BLaER1 treated with 17β-estradiol and CSF1 and Interleukin-3, amounts not matched to agents 10 nM and 100 nM (cell line): ENCODE measurements at regions not wholly inside any gene's neighbourhood (a gene's known extent, or its start where the extent isn't known, plus 50 kb on each side); places are given as distances from the start of the nearest gene placed in this dataset.
"Not testable (repeated sequence)": the region's sequence is repeated elsewhere in the genome, so short reads cannot be mapped to it uniquely, and the experiment has no call there.

Experiments
- H3K27ac ChIP-seq, 11 experiments: shearing (Covaris generic); formaldehyde crosslinking; 2 replicates each; pipeline ENCODE4 v1.8.1; 2022
- H3K27me3 ChIP-seq, 11 experiments: shearing (Covaris generic); formaldehyde crosslinking; 2 replicates each; pipeline ENCODE4 v1.8.1; 2022
- H3K36me3 ChIP-seq, 11 experiments: shearing (Covaris generic); formaldehyde crosslinking; 2 replicates each; pipeline ENCODE4 v1.8.1; 2022
- H3K4me1 ChIP-seq, 10 experiments: shearing (Covaris generic); formaldehyde crosslinking; 2 replicates each; pipeline ENCODE4 v1.8.1; 2022
- H3K4me2 ChIP-seq, 11 experiments: shearing (Covaris generic); formaldehyde crosslinking; 2 replicates each; pipeline ENCODE4 v1.8.1; 2022
- H3K4me3 ChIP-seq, 10 experiments: shearing (Covaris generic); formaldehyde crosslinking; 2 replicates each; pipeline ENCODE4 v1.8.1; 2022
- H3K9ac ChIP-seq, 11 experiments: shearing (Covaris generic); formaldehyde crosslinking; 2 replicates each; pipeline ENCODE4 v1.8.1; 2022
- H3K9me3 ChIP-seq, 11 experiments: shearing (Covaris generic); formaldehyde crosslinking; replicated peaks in 1 of 11; 2 replicates each; pipeline ENCODE4 v1.8.1; 2022
- H4K20me1 ChIP-seq, 11 experiments: shearing (Covaris generic); formaldehyde crosslinking; 2 replicates each; pipeline ENCODE4 v1.8.1; 2022
- Cebpa-rat ChIP-seq, 11 experiments: shearing (Covaris generic); IDR thresholded peaks; 2 replicates each; pipeline ENCODE4 v1.8.1; 2022

DNA sequence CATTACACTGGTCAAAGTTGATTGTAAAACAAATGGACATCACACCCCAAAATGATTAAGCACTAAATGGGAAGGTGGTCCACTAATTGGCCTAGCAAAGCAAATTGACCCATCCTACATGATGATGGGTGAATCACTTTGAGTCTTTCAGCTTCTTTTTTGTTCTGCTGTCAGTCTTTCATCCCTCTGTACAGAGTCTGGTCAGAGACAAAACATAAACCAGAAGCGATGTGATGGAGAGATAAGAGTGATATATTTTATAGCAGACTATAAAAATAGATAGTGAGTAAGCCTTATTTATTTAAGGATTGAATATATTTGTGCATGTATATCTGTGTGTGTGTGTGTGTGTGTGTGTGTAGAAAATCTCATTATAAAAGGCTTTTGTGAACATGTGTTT lies 618.4 kb upstream of the SOX9 start:
- no peaks in the 10 kb centered on the region for H3K27me3 ChIP-seq
- H3K4me1 ChIP-seq, result peaks cover 0 to 13% (median 0%) of the 10 kb centered on the region in 10 experiments; a peak in 7 of 20 replicates
- no peak overlapping the region for H3K9ac ChIP-seq
- no peaks in the 10 kb centered on the region for H3K9me3 ChIP-seq
- no peak overlapping the region for H3K4me3 ChIP-seq
- no peaks in the 10 kb centered on the region for H4K20me1 ChIP-seq
- no peaks in the 10 kb centered on the region for H3K36me3 ChIP-seq
- H3K27ac ChIP-seq, result no peak overlapping the region
- TF ChIP-seq Cebpa-rat (IDR thresholded peaks at IDR 0.05), result no peak
- no peak overlapping the region for H3K4me2 ChIP-seq

DNA sequence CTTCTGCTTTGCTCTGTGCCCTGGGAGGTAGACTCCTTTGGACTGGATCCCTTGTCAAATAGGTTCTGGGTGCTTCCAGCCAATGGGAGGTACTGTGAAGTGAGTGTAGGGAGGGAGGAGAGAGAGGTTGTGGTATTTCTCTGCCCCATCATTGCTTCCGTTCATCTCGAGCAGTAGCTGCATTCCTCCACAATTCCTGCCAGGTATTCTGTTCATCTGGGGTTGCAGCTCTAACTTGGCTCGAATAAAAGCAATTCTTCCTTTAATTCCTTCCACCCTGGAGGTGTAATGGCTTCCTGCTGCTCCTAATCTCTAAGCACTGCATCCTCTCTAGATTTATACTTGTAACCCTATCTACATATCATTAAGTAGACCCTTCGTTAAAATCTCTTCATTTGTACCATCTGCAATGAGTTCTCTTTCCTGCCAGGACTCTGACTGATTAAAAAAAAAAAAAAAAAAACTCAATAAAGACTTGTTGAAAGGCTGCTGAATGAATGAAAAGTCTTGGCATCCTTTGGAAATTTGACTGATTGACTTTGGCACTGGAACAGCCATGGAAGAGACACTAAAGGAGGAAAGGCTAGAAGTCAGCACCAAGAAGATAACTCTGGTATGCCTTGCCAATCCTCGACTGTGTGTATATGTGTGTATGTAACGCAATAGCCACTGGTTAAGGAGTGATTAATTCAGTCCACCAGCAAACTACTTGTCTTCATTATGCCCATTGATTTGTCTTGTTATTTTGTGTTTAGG lies 616.9 kb upstream of the SOX9 start:
- Histone ChIP-seq H4K20me1 (no peaks in the 10 kb centered on the region), H3K9me3 (no peaks in the 10 kb centered on the region), H3K9ac (no peak overlapping the region), H3K27me3 (no peaks in the 10 kb centered on the region), H3K4me1 (peaks cover 0 to 13% (median 0%) of the 10 kb centered on the region in 10 experiments; a peak in 7 of 20 replicates), H3K4me2 (no peak overlapping the region), H3K36me3 (no peaks in the 10 kb centered on the region), H3K27ac (no peak overlapping the region), H3K4me3 (no peak overlapping the region)
- no peak for TF ChIP-seq Cebpa-rat (IDR thresholded peaks at IDR 0.05)

DNA sequence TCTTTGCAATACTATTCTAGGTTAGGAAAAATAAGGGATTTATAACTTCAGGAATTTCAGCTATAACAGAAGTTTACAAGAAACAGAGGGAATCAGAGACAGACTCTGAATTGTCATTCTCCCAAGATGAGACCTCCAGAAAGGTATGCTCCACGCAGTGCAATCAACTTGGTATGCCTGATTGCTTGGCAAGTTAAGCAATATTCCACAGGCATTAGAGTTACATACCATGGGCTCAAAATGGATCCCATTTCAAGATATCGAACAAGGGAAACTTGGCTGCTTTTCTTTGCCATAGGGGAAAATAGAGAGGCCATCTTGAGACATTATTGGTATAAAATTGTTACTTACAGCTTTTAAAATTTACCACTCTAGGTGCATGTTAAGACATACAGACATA lies 615.6 kb upstream of the SOX9 start:
- H3K9me3 ChIP-seq, result no peaks in the 10 kb centered on the region
- no peaks in the 10 kb centered on the region for H3K36me3 ChIP-seq
- no peaks in the 10 kb centered on the region for H4K20me1 ChIP-seq
- H3K4me2 ChIP-seq, result no peak overlapping the region
- no peaks in the 10 kb centered on the region for H3K27me3 ChIP-seq
- no peak overlapping the region for H3K4me3 ChIP-seq
- H3K4me1 ChIP-seq, result peaks cover 0 to 13% (median 0%) of the 10 kb centered on the region in 10 experiments; a peak in 7 of 20 replicates
- no peak overlapping the region for H3K9ac ChIP-seq
- TF ChIP-seq Cebpa-rat (IDR thresholded peaks at IDR 0.05), result no peak
- no peak overlapping the region for H3K27ac ChIP-seq

DNA sequence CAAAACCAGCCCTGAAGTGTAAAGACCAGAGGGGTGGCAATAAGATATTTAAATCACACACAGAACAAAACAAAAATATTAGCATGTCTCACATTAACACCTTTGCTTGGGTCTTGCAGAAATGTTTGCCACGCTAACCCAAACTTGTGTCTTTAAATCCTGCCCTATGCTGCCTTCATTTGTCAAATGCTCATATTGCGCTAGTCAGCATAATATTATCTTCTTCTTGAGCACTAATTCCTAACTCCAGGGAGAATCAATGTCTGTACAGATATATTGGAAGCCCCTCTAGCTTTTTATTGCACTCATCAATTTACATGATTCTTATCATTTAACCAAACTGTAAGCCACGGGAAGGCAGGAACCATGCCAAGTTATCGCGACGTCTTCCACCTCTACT lies 614.8 kb upstream of the SOX9 start:
- Histone ChIP-seq H3K4me3 (no peak overlapping the region), H4K20me1 (no peaks in the 10 kb centered on the region), H3K27me3 (no peaks in the 10 kb centered on the region), H3K27ac (no peak overlapping the region), H3K36me3 (no peaks in the 10 kb centered on the region), H3K9me3 (no peaks in the 10 kb centered on the region), H3K9ac (no peak overlapping the region), H3K4me2 (no peak overlapping the region), H3K4me1 (peaks cover 0 to 10% (median 0%) of the 10 kb centered on the region in 10 experiments; a peak in 7 of 20 replicates)
- no peak for TF ChIP-seq Cebpa-rat (IDR thresholded peaks at IDR 0.05)

DNA sequence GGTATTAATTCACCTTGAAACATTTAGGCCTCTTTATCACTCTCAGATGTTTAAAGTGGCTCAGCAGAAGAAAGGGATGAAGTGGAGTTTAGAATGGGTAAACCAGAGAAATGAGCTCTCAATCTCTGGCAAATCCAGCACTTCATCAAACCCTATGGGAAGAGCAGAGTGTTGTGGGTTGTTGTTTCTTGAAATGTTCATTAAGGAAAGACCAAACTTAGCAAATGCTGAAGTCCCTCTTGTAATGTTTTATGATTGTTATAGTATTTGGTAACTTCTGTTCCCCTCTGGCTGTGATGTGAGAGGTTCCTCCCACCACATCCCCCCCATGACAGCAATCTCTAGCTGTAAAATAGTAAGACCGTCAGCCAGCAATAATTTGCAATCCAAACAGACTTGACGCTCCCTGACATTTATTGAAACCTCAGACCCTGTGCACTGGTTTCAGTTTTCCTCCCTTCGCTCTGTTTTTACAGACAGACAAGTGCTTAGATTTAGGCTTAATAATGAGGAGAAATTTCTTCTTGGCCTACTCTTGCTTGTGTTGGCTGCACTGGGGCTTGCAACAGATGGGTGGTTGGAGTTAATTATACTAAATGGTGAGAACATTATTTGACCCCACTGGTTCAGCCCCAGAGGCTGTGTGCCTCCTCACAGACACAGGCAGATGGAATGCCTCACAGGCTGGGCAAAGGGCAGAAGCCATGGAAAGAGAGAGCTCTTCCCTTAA lies 609.4 kb upstream of the SOX9 start:
- Histone ChIP-seq H3K9ac (no peak overlapping the region), H4K20me1 (no peaks in the 10 kb centered on the region), H3K4me1 (no peaks in the 10 kb centered on the region), H3K36me3 (no peaks in the 10 kb centered on the region), H3K9me3 (no peaks in the 10 kb centered on the region), H3K4me3 (no peak overlapping the region), H3K4me2 (no peak overlapping the region), H3K27me3 (no peaks in the 10 kb centered on the region), H3K27ac (no peak overlapping the region)
- TF ChIP-seq Cebpa-rat (IDR thresholded peaks at IDR 0.05), result no peak

DNA sequence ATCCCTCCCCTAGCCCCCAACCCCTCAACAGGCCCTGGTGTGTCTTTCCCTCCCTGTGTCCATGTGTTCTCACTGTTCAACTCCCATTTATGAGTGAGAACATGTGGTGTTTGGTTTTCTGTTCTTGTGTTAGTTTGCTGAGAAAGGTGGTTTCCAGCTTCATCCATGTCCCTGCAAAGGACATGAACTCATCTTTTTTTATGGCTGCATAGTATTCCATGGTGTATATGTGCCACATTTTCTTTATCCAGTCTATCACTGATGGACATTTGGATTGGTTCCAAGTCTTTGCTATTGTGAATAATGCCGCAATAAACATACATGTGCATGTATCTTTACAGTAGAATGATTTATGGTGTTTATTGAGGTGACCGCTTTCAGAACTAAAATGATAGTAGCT lies 607.1 kb upstream of the SOX9 start:
- H3K36me3 ChIP-seq, H3K4me2 ChIP-seq, H3K27me3 ChIP-seq, H3K9ac ChIP-seq, H3K4me3 ChIP-seq, H3K4me1 ChIP-seq, H3K9me3 ChIP-seq, H4K20me1 ChIP-seq, H3K27ac ChIP-seq: not testable (repeated sequence)

DNA sequence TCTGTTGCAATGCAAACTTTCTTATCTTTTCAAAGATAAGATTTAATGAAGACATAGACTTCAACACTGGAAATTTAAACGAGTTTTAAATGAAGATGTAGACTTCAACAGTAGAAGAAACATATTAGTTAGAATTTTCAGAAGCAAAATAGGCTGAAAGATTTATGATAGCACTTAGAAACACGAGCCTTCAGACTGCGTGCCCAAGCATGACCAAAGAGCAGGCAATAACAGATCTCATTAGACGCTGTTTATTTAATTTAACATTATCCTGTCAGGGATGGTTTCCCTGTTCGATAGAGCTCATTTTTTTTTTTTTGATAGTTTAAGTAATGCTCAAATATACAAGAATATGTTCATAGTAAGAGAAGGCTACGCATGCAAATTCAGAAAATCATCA lies 604.7 kb upstream of the SOX9 start:
- Histone ChIP-seq H3K27me3 (no peaks in the 10 kb centered on the region), H3K4me3 (no peak overlapping the region), H3K9me3 (no peaks in the 10 kb centered on the region), H3K9ac (no peak overlapping the region), H3K27ac (no peak overlapping the region), H3K4me2 (no peak overlapping the region), H3K4me1 (no peaks in the 10 kb centered on the region), H3K36me3 (no peaks in the 10 kb centered on the region), H4K20me1 (no peaks in the 10 kb centered on the region)
- TF ChIP-seq Cebpa-rat (IDR thresholded peaks at IDR 0.05), result no peak

DNA sequence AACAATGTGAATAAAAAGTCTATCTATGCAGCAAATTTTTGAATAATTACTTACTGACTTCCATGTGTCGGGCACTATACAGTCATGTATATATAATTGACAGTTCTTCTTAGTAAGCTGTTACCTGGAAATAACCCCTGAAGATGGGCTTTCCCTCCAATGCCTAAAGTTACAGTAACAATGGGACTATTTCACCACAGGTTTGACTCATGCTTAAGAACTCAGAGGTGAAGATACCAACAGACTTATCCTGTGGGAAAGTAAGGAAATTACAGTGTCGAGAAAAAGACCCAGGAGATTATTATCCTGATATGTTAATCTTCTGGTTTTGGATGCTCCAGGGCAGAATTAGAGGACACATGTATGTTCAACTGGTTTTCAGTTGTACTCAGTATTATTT lies 601.5 kb upstream of the SOX9 start:
- H3K9me3 ChIP-seq, result no peaks in the 10 kb centered on the region
- H3K9ac ChIP-seq, result no peak overlapping the region
- no peaks in the 10 kb centered on the region for H4K20me1 ChIP-seq
- no peak for TF ChIP-seq Cebpa-rat (IDR thresholded peaks at IDR 0.05)
- no peaks in the 10 kb centered on the region for H3K27me3 ChIP-seq
- H3K27ac ChIP-seq, result no peak overlapping the region
- no peaks in the 10 kb centered on the region for H3K4me1 ChIP-seq
- no peak overlapping the region for H3K4me2 ChIP-seq
- H3K36me3 ChIP-seq, result no peaks in the 10 kb centered on the region
- no peak overlapping the region for H3K4me3 ChIP-seq

DNA sequence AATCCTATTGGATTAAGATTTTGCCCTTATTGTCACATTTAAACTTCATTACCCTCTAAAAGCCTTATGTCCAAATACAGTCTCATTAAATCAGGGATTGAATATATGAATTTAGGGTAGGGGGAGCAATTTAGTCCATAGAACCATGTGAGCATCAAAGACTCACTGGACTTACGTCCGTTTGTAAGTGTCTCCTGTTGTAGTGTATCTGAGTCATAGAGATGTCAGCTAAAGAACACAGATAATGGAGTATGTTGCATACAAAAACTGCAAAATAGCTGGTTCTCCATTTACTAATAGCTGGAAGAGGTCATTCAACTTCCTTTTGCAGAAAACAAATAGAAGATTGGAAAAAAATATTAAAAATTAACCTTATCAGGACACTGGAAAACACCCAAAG lies 599.1 kb upstream of the SOX9 start:
- no peak overlapping the region for H3K4me2 ChIP-seq
- no peaks in the 10 kb centered on the region for H3K27me3 ChIP-seq
- H3K4me3 ChIP-seq, result no peak overlapping the region
- H3K4me1 ChIP-seq, result no peaks in the 10 kb centered on the region
- TF ChIP-seq Cebpa-rat (IDR thresholded peaks at IDR 0.05), result no peak
- H3K9ac ChIP-seq, result no peak overlapping the region
- no peaks in the 10 kb centered on the region for H3K36me3 ChIP-seq
- no peak overlapping the region for H3K27ac ChIP-seq
- no peaks in the 10 kb centered on the region for H3K9me3 ChIP-seq
- H4K20me1 ChIP-seq, result no peaks in the 10 kb centered on the region

DNA sequence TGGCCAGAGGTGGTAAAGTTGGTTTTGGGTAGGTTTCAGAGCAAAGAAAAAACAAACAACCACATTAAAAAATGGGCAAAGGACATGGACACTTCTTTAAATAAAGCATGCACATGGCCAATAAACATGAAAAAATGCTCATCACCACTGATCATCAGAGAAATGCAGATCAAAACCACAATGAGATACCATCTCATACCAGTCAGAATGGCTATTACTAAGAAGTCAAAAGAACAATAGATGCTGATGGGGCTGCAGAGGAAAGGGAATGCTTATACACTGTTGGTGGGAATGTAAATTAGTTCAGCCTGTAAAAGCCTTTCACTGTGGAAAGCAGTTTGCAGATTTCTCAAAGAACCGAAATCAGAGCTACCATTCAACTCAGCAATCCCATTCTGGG lies 598.4 kb upstream of the SOX9 start:
- no peaks in the 10 kb centered on the region for H4K20me1 ChIP-seq
- H3K4me3 ChIP-seq, result no peak overlapping the region
- no peaks in the 10 kb centered on the region for H3K4me1 ChIP-seq
- no peak overlapping the region for H3K4me2 ChIP-seq
- H3K27ac ChIP-seq, result no peak overlapping the region
- H3K27me3 ChIP-seq, result no peaks in the 10 kb centered on the region
- no peak for TF ChIP-seq Cebpa-rat (IDR thresholded peaks at IDR 0.05)
- H3K9me3 ChIP-seq, result no peaks in the 10 kb centered on the region
- no peak overlapping the region for H3K9ac ChIP-seq
- no peaks in the 10 kb centered on the region for H3K36me3 ChIP-seq
